HFFc6 (cell line): ENCODE measurements at regions not wholly inside any gene's neighbourhood (a gene's known extent, or its start where the extent isn't known, plus 50 kb on each side); places are given as distances from the start of the nearest gene placed in this dataset.
"Not testable (repeated sequence)": the region's sequence is repeated elsewhere in the genome, so short reads cannot be mapped to it uniquely, and the experiment has no call there.

Source experiments
- DNase-seq: peaks from one replicate; pipeline ENCODE4 v3.0.0-alpha.2; 2018
- H3K27ac Mint-ChIP-seq: 2 replicates; pipeline ENCODE4 v1.8.0; 2020; ENCODE audit warnings: mild to moderate bottlenecking, mixed read lengths
- H3K27me3 Mint-ChIP-seq: 2 replicates; pipeline ENCODE4 v1.8.0; 2021; ENCODE audit warnings: mild to moderate bottlenecking, moderate library complexity, mixed read lengths; ENCODE audit not compliant: insufficient read depth
- H3K36me3 Mint-ChIP-seq: 2 replicates; pipeline ENCODE4 v1.8.0; 2021; ENCODE audit warnings: low read depth, mixed read lengths
- H3K4me1 Mint-ChIP-seq: 2 replicates; pipeline ENCODE4 v1.8.0; 2020; ENCODE audit warnings: low read depth, mixed read lengths
- H3K4me3 Mint-ChIP-seq: 2 replicates; pipeline ENCODE4 v1.8.0; 2020; ENCODE audit warnings: mild to moderate bottlenecking, moderate library complexity, mixed read lengths
- H3K9me3 Mint-ChIP-seq: 2 replicates; pipeline ENCODE4 v1.8.0; 2020; ENCODE audit warnings: mild to moderate bottlenecking, mixed read lengths
- TF ChIP-seq, protein P1 (sequence below): fragments of 200-600 bp; sonication (generic); IDR thresholded peaks from 2 replicates; pipeline ENCODE4 v1.5.0; 2021; ENCODE audit warnings: antibody characterized with exemption, mild to moderate bottlenecking

DNA sequence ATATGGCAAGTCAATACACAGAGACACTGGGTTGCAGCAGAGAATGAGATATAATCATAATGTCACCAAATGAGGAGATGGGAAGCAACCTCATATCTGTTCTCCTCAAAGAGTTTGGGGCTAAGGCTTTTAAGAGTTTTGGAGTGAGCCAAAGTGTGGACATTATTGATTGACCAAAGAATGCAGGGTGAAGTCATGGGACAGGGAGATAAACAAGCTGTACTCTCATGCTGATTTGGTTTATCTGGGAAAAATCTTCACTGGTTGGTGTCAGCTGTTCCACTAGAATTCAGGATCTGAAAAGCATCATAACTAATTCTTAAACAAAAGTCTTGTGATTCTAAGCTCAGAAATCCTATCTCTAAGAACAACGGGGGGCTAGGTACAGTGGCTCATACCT lies 585.9 kb upstream of the NRP1 start:
- H3K4me3 Mint-ChIP-seq: no peak overlapping the region
- TF ChIP-seq, protein P1, sequence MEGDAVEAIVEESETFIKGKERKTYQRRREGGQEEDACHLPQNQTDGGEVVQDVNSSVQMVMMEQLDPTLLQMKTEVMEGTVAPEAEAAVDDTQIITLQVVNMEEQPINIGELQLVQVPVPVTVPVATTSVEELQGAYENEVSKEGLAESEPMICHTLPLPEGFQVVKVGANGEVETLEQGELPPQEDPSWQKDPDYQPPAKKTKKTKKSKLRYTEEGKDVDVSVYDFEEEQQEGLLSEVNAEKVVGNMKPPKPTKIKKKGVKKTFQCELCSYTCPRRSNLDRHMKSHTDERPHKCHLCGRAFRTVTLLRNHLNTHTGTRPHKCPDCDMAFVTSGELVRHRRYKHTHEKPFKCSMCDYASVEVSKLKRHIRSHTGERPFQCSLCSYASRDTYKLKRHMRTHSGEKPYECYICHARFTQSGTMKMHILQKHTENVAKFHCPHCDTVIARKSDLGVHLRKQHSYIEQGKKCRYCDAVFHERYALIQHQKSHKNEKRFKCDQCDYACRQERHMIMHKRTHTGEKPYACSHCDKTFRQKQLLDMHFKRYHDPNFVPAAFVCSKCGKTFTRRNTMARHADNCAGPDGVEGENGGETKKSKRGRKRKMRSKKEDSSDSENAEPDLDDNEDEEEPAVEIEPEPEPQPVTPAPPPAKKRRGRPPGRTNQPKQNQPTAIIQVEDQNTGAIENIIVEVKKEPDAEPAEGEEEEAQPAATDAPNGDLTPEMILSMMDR: no peak
- H3K9me3 Mint-ChIP-seq: no peaks in the 10 kb centered on the region
- H3K27ac Mint-ChIP-seq: no peak overlapping the region
- peaks cover 18% of the 10 kb centered on the region for H3K27me3 Mint-ChIP-seq
- H3K4me1 Mint-ChIP-seq: no peaks in the 10 kb centered on the region
- no peaks in the 10 kb centered on the region for H3K36me3 Mint-ChIP-seq
- no peak for DNase-seq

DNA sequence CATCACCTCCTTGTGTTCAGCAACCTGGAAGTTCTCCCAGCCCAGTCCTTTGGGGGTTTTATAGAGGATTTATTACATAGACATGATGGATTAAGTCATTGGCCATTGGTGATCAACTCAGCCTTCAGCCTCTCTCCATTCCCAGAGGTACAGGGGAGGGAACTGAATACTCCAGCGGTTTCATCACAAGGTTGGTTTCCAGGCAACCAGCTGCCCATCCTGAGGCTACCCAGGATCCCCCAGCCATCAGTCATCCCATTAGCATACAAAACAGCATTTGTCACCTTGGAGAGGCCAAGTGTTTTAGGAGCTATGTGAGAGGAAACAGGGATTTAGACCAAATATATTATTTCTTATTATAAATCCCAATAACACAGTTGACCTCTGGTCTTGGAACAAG lies 584.8 kb upstream of the NRP1 start:
- no peak for DNase-seq
- TF ChIP-seq, protein P1: no peak
- no peak overlapping the region for H3K4me3 Mint-ChIP-seq
- no peaks in the 10 kb centered on the region for H3K4me1 Mint-ChIP-seq
- no peak overlapping the region for H3K27ac Mint-ChIP-seq
- H3K36me3 Mint-ChIP-seq: no peaks in the 10 kb centered on the region
- peaks cover 18% of the 10 kb centered on the region for H3K27me3 Mint-ChIP-seq
- H3K9me3 Mint-ChIP-seq: no peaks in the 10 kb centered on the region

DNA sequence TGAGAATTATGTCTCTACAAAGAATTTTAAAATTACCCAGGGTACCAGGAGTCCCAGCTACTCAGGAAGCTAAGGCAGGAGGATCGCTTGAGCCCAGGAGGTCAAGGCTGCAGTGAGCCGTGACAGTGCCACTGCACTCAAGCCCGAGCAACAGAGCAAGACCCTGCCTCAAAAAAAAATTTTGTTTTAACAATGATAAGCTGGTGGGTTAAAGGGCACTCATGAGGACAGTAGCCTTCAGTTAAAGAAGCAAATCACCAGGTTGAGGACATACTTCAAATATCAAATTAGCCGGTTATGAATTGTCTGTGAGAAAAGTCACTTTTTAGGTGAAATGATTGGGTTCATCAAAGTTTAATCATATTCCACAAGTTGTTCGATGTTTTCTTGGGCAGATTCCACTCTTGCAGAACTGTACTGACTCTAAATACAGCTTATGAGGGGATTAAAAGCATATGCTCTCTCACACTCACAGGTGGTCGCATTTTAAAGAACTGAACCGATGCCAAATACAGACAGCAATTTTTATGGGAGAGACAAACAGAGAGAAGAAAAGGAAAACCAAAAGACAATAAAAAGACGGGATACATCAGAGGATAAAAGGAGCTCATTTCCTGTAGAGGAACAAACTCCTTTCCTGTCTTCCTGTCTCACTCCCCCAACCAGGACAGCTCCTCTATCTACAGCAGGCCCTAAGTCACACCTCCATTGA lies 582.8 kb upstream of the NRP1 start:
- H3K27ac Mint-ChIP-seq: no peak overlapping the region
- no peaks in the 10 kb centered on the region for H3K36me3 Mint-ChIP-seq
- H3K9me3 Mint-ChIP-seq: no peaks in the 10 kb centered on the region
- H3K27me3 Mint-ChIP-seq: peaks cover 25% of the 10 kb centered on the region
- no peak for DNase-seq
- no peak overlapping the region for H3K4me3 Mint-ChIP-seq
- TF ChIP-seq, protein P1: no peak
- H3K4me1 Mint-ChIP-seq: no peaks in the 10 kb centered on the region

DNA sequence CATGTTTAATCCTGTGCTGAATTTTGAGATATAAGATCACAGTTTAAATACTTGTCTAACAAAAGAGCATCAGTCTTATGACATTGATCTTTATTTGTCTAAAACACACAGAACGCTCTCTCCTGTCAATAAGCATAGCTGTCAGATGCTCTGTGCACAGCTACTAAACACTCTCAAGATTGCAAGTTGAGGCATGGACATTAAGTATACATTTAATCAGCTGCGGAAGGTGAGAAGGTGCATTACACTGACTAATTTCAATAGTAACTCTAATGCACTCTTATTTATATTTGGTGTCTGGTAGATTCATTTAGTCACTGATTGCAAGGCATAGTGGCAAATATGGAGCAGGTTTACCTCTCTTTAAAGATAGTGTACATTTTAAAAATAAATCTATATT lies 580.3 kb upstream of the NRP1 start:
- TF ChIP-seq, protein P1: no peak
- Mint-ChIP-seq H3K4me1 (no peaks in the 10 kb centered on the region), H3K27ac (no peak overlapping the region), H3K27me3 (peaks cover 27% of the 10 kb centered on the region), H3K36me3 (no peaks in the 10 kb centered on the region), H3K4me3 (no peak overlapping the region), H3K9me3 (no peaks in the 10 kb centered on the region)
- no peak for DNase-seq

DNA sequence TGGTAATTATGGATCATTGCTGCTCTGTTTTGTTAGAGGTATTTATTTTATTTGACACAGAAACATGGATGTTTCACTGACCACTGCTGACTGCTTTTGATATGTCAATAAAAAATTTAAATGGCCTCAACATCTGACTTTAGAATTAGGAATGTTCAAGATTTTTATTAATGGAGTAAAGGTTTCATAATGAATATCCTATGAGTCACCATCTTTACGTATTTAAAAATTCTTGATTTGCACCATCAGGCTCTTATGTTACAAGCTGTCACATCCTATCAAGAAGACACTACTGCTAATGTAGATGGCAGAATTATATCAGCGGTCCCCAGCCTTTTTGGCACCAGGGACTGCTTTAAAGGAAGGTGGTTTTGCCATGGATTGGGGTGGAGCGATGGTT lies 578.7 kb upstream of the NRP1 start:
- no peak for DNase-seq
- Mint-ChIP-seq H3K9me3 (no peaks in the 10 kb centered on the region), H3K36me3 (no peaks in the 10 kb centered on the region), H3K27ac (no peak overlapping the region), H3K4me1 (no peaks in the 10 kb centered on the region), H3K4me3 (no peak overlapping the region), H3K27me3 (peaks cover 26% of the 10 kb centered on the region)
- TF ChIP-seq, protein P1: no peak

DNA sequence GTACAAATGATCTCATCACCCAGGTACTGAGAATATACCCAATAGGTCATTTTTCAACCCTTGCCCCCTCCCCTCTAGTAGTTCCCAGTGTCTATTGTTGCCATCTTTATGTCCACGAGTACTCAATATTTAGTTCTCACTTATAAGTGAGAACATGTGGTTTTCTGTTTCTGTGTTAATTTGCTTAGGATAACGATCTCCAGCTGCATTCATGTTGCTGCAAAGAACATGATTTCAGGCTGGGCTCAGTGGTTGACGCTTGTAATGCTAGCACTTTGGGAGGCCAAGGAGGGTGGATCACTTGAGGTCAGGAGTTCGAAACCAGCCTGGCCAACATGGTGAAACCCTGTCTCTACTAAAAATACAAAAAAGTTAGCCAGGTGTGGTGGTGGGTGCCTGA lies 575.0 kb upstream of the NRP1 start:
- not testable (repeated sequence) for H3K4me3 Mint-ChIP-seq, H3K4me1 Mint-ChIP-seq, H3K9me3 Mint-ChIP-seq, H3K27ac Mint-ChIP-seq, DNase-seq, H3K36me3 Mint-ChIP-seq
- peaks cover 24% of the 10 kb centered on the region for H3K27me3 Mint-ChIP-seq
